Endothelial cell of umbilical vein (primary cell): ENCODE measurements at regions not wholly inside any gene's neighbourhood (a gene's known extent, or its start where the extent isn't known, plus 50 kb on each side); places are given as distances from the start of the nearest gene placed in this dataset.

ENCODE experiments used
- CTCF ChIP-seq, 2 donors: IDR thresholded peaks; 1 replicate in 1 of 2; 2 replicates in 1 of 2; pipeline ENCODE4 v1.5.1; 2011; ENCODE audit warnings: low read length in 2 of 2, mild to moderate bottlenecking in 2 of 2, moderate library complexity in 2 of 2, control low read depth in 1 of 2, inconsistent platforms in 1 of 2, low read depth in 1 of 2; ENCODE audit not compliant: insufficient read depth in 1 of 2; ENCODE audit errors: extremely low read depth in 1 of 2
- EZH2 ChIP-seq: IDR thresholded peaks from 2 replicates; pipeline ENCODE4 v1.6.1; 2012; ENCODE audit warnings: borderline replicate concordance, low read depth, mild to moderate bottlenecking, moderate library complexity, low read length, inconsistent platforms; ENCODE audit not compliant: severe bottlenecking
- FOS ChIP-seq: IDR thresholded peaks from 2 replicates; pipeline ENCODE4 v1.6.1; 2011; ENCODE audit warnings: mild to moderate bottlenecking, low read length, moderate library complexity, borderline replicate concordance; ENCODE audit not compliant: insufficient read depth
- GATA2 ChIP-seq: IDR thresholded peaks from 2 replicates; pipeline ENCODE4 v1.7.0; 2011; ENCODE audit warnings: low read depth, mild to moderate bottlenecking, moderate library complexity, mixed read lengths, low read length; ENCODE audit not compliant: insufficient read length, insufficient read depth
- MAX ChIP-seq: IDR thresholded peaks from 2 replicates; pipeline ENCODE4 v1.6.1; 2011; ENCODE audit not compliant: insufficient read depth, insufficient read length
- MYC ChIP-seq: IDR thresholded peaks from one replicate; pipeline ENCODE4 v1.6.1; 2011; ENCODE audit warnings: mild to moderate bottlenecking, low read depth, low read length
- POLR2A ChIP-seq: IDR thresholded peaks from 2 replicates; pipeline ENCODE4 v1.6.1; 2012; ENCODE audit warnings: low read depth, mild to moderate bottlenecking, control low read depth, low read length
- POLR2AphosphoS5 ChIP-seq: IDR thresholded peaks from 2 replicates; pipeline ENCODE4 v1.6.1; 2012; ENCODE audit warnings: low read depth, mild to moderate bottlenecking, control low read depth, low read length, moderate library complexity; ENCODE audit not compliant: insufficient read depth

- TF ChIP-seq POLR2A, result no peak
- no peak for TF ChIP-seq CTCF (IDR thresholded peaks at IDR 0.05; ENCODE audit: extremely low read depth in 1 of 2, insufficient read depth in 1 of 2, low read depth in 1 of 2, low read length in 2 of 2)
- no peak for TF ChIP-seq GATA2
- no peak for TF ChIP-seq MAX
- no peak for TF ChIP-seq POLR2AphosphoS5
- TF ChIP-seq EZH2, result no peak
- TF ChIP-seq MYC, result no peak
- TF ChIP-seq FOS, result no peak
These were observed 74.7 kb upstream of the IRX3 start for GRCh38 chr16:54361246-54361645.
